ENCODE measurements at regions not wholly inside any gene's neighbourhood (a gene's known extent, or its start where the extent isn't known, plus 50 kb on each side); places are given as distances from the start of the nearest gene placed in this dataset.
"Not testable (repeated sequence)": the region's sequence is repeated elsewhere in the genome, so short reads cannot be mapped to it uniquely, and the experiment has no call there.

- peaks cover 12% of the 10 kb centered on the region for H3K9me3 Mint-ChIP-seq
- not testable (repeated sequence) for H3K36me3 Mint-ChIP-seq, DNase-seq, H3K4me3 Mint-ChIP-seq, H3K27me3 Mint-ChIP-seq, H3K4me1 Mint-ChIP-seq, H3K27ac Mint-ChIP-seq
These were observed 2163.5 kb upstream of the DEFB115 start for GRCh38 chr20:29093958-29094357.

- DNase-seq, H3K4me1 Mint-ChIP-seq, H3K9me3 Mint-ChIP-seq, H3K27ac Mint-ChIP-seq, H3K36me3 Mint-ChIP-seq, H3K27me3 Mint-ChIP-seq, H3K4me3 Mint-ChIP-seq: not testable (repeated sequence)
These were observed 2160.8 kb upstream of the DEFB115 start for GRCh38 chr20:29096695-29097094.

GRCh38 chr20:29107884-29108283, 2149.6 kb upstream of the DEFB115 start:
- DNase-seq, H3K4me1 Mint-ChIP-seq, H3K27ac Mint-ChIP-seq, H3K27me3 Mint-ChIP-seq, H3K36me3 Mint-ChIP-seq, H3K4me3 Mint-ChIP-seq: not testable (repeated sequence)
- H3K9me3 Mint-ChIP-seq = peaks cover 18% of the 10 kb centered on the region

- not testable (repeated sequence) for DNase-seq, H3K36me3 Mint-ChIP-seq
- H3K9me3 Mint-ChIP-seq = peaks cover 23% of the 10 kb centered on the region
These were observed 2148.1 kb upstream of the DEFB115 start for GRCh38 chr20:29109386-29109785.

GRCh38 chr20:29115097-29115496, 2142.4 kb upstream of the DEFB115 start:
- not testable (repeated sequence) for H3K4me1 Mint-ChIP-seq, H3K36me3 Mint-ChIP-seq, H3K27ac Mint-ChIP-seq, H3K27me3 Mint-ChIP-seq, H3K4me3 Mint-ChIP-seq, DNase-seq
- H3K9me3 Mint-ChIP-seq = peaks cover 17% of the 10 kb centered on the region

More at GRCh38 chr20:29109386-29109785, 2148.1 kb upstream of the DEFB115 start:
- H3K4me1 Mint-ChIP-seq, H3K4me3 Mint-ChIP-seq, H3K27ac Mint-ChIP-seq, H3K27me3 Mint-ChIP-seq: not testable (repeated sequence)

- Mint-ChIP-seq H3K9me3 (peaks cover 12% of the 10 kb centered on the region), H3K27ac (no peak overlapping the region), H3K27me3 (no peaks in the 10 kb centered on the region), H3K4me1 (no peaks in the 10 kb centered on the region), H3K36me3 (no peaks in the 10 kb centered on the region), H3K4me3 (no peak overlapping the region)
- no peak for DNase-seq
These were observed 2138.3 kb upstream of the DEFB115 start for GRCh38 chr20:29119141-29119540.

GRCh38 chr20:29119684-29120083, 2137.8 kb upstream of the DEFB115 start:
- not testable (repeated sequence) for H3K4me1 Mint-ChIP-seq, H3K27ac Mint-ChIP-seq, H3K27me3 Mint-ChIP-seq, H3K36me3 Mint-ChIP-seq, DNase-seq, H3K4me3 Mint-ChIP-seq
- peaks cover 12% of the 10 kb centered on the region for H3K9me3 Mint-ChIP-seq

- not testable (repeated sequence) for DNase-seq, H3K36me3 Mint-ChIP-seq, H3K27ac Mint-ChIP-seq, H3K4me3 Mint-ChIP-seq, H3K4me1 Mint-ChIP-seq, H3K27me3 Mint-ChIP-seq
- H3K9me3 Mint-ChIP-seq = peaks cover 12% of the 10 kb centered on the region
These were observed 2137.4 kb upstream of the DEFB115 start for GRCh38 chr20:29120088-29120487.

GRCh38 chr20:29120575-29120974, 2136.9 kb upstream of the DEFB115 start:
- not testable (repeated sequence) for H3K27me3 Mint-ChIP-seq, H3K36me3 Mint-ChIP-seq, H3K27ac Mint-ChIP-seq, DNase-seq, H3K4me3 Mint-ChIP-seq, H3K4me1 Mint-ChIP-seq
- peaks cover 12% of the 10 kb centered on the region for H3K9me3 Mint-ChIP-seq

- H3K4me3 Mint-ChIP-seq, DNase-seq, H3K27ac Mint-ChIP-seq, H3K9me3 Mint-ChIP-seq, H3K36me3 Mint-ChIP-seq, H3K27me3 Mint-ChIP-seq, H3K4me1 Mint-ChIP-seq: not testable (repeated sequence)
These were observed 2134.7 kb upstream of the DEFB115 start for GRCh38 chr20:29122784-29123183.

GRCh38 chr20:29123861-29124260, 2133.6 kb upstream of the DEFB115 start:
- Mint-ChIP-seq H3K9me3 (peaks cover 6% of the 10 kb centered on the region), H3K4me3 (no peak overlapping the region), H3K4me1 (no peaks in the 10 kb centered on the region), H3K36me3 (no peaks in the 10 kb centered on the region), H3K27ac (no peak overlapping the region), H3K27me3 (no peaks in the 10 kb centered on the region)
- no peak for DNase-seq
